HG02938 (cell line): ENCODE measurements at regions not wholly inside any gene's neighbourhood (a gene's known extent, or its start where the extent isn't known, plus 50 kb on each side); places are given as distances from the start of the nearest gene placed in this dataset.

ENCODE experiments used
- ATAC-seq: cut with Tn5 transposase; IDR thresholded peaks from one replicate; pipeline ENCODE4 v1.9.1; 2021; ENCODE audit warnings: mild to moderate bottlenecking, moderate library complexity; ENCODE audit not compliant: unreplicated experiment

- ATAC-seq: no peak
These were observed 87.1 kb upstream of the SELENOP start for GRCh38 chr5:42898760-42899159.

DNA sequence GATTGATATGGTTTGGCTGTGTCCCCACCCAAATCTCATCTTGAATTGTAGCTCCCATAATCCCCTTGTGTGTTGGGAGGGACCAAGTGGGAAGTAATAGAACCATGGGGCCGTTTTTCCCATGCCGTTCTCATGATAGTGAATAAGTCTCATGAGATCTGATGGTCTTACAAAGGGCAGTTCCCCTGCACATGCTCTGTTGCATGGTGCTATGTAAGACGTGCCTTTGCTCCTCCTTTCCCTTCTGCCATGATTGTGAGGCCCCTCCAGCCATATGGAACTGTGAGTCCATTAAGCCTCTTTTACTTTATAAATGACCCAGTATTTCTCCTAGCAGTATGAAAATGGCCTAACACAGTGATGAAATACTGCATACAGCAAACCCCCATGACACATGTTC lies 84.8 kb upstream of the SELENOP start:
- no peak for ATAC-seq

DNA sequence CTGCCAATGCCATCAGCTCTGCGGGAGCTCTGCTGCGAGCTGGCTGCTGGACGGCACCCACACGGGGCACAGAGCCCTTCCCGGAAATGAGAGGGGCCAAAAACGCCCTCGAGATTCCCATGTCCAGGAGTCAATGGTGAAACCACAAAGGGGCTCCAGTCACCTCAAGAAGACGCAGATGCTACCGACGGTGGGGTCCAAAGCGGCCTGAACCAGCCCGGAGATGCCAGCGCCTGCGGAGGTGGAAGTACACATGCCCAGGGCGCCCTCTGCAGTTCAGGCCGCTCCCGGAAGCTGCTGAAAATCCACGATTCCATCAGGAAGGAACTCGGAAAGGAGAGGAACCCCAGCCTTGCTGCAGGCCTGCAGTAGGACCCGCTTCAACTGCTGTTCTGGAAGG lies 82.4 kb upstream of the SELENOP start:
- no peak for ATAC-seq

DNA sequence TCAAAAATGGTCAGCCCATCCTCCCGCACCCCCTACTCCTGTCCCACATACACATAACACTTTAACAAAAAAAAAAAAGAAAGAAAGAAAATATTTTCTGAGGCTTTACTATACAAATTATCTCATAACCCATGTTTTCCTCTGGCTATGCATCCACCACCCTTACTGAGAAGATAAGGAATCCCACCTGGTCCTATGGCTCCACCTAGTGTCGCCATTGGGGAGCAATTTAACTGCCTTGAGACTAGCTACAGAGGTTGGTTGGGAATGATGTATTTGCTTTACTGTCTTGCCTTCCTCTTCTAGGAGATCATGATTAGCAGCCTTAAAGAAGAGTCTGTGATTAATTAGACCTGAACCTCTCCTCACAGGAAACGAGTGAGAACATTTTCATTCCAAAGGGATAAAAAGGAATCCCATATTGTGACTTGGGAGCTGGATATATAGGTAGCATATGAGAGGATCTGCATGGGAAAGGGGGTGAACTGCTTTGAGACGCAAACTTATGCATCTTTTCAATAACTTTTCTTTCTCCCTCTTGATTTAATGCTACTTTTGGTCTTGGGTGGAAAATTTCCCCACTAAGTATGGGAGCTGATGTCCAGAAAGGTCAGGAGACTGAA lies 77.7 kb upstream of the SELENOP start:
- peak; percentile 91 for ATAC-seq

DNA sequence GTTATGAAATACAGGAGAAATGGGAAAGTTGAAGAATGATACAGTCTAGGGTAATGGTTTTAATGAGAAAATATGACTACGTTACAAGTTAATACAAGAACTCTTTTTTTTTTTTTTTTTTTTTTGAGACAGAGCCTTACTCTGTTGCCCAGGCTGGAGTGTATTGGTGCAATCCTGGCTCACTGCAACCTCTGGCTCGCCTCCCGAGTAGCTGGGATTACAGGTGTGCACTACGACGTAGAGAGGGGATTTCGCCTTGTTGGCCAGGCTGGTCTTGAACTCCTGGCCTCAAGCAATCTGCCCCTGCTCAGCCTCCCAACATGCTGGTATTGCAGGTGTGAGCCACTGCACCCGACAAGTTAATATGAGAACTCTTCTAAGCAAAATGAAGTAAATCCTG lies 77.1 kb upstream of the SELENOP start:
- ATAC-seq: no peak

DNA sequence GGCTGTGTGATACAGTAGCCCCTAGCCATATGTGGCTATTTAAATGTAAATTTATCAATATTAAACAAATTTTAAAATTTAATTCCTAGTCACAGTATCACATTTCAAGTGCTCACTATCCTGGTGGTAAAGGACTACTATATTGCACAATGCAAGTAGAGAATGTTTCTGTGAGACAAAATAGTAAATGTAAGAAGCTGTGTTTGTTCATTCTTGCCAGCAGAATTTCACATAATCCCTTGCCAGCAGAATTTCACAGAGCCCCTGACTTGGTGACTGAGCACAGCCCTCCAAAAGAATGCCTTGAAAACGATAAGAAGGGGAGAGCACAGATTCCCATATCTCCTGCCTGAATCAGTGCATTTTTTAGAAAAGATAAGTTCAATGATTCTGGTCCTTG lies 75.9 kb upstream of the SELENOP start:
- no peak for ATAC-seq

DNA sequence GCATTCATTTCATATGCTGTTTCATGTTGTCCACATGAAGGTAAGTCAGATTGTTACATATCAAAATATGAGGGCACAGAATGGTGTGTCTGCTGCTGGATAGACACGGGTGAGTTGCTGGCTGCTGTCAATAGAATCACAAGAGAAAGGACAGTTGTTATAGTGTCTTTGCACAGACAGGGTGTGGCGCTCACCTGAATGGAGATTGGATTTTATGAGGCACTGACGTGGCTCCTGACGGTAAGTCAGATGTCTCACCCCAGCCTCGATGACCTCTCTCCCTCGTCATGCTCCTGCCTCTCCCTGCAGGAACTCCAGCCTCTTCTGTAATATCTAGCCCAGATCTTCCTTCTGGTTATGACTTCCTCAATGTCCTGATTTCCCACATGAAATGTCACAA lies 75.4 kb upstream of the SELENOP start:
- no peak for ATAC-seq

- ATAC-seq: no peak
These were observed 74.9 kb upstream of the SELENOP start for GRCh38 chr5:42886635-42887034.

DNA sequence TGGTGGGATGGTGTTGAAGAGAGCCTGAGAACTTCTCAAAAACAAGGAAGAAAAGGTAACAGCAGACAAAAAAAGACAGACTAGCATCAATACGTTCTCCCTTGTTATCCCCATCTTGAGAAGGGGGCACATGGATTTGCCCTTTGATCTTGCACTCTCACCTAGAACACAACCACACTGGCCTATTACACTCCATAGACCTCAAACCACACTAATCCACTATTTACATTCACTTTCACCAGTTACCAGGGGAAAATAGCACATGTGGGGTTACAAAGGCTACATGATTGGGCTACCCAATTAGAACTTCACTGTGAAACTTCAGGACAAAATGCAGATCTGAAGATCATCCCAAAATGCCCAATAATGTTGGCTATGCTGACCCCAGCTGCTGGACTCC lies 72.6 kb upstream of the SELENOP start:
- no peak for ATAC-seq

DNA sequence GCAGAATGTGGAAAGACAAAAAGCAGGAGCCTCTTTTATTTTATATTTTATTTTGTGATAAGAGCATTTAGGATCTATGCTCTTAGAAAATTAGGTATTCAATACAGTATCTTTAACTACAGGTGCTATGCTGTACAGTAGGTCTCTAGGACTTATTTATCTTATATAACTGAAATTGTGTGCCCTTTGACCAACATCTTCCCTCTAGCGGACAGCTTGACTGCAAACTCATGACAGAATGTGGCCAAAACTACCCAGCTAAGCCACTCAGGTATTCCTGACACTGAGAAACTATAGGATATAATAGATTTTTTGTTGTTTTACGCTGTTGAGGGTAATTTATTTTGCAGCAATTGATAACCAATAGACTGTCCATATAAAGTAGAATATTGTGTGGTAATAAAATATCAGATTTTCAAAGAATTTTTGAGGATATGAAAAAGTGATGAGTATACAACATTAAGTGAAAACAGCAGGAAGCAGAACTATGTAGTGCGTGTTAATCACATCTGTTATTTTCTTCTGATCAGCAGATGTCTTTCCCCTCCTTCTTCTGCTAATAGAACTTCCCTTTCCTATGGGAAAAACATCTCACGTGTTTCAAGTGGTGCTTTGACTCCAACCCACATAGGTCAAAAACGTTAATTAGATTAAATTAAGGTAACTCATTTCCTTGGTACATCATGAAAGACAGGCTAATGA lies 69.9 kb upstream of the SELENOP start:
- ATAC-seq: no peak

DNA sequence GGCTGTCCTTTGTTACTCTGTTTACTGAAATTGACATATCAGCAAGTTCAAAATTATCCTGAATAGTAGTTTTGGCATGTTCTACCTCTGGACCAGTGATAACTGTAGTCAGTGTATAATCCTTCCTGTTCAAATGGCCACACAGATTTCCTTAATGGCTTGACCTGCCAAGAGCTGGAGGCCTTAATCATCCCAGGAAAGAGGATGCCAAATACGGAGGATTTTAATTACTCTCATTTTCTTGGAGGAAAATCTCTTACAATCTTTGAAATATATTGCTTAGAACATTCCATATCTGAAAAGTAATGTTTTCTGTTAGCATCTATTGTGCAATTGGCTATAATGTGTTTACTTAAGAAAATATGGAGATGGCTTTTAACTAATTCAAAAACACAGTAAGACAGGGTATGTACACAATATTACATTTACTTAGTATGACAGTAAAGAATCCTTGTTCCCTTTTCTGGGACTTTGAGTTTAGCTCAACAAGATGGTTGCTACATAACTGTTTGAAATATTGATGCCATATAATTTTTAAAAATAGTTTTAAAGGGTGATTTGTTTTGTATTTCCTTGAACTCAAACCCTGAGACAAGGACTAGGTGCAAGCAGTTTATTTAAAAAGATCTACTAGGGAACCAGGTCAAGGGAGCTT lies 68.9 kb upstream of the SELENOP start:
- no peak for ATAC-seq

DNA sequence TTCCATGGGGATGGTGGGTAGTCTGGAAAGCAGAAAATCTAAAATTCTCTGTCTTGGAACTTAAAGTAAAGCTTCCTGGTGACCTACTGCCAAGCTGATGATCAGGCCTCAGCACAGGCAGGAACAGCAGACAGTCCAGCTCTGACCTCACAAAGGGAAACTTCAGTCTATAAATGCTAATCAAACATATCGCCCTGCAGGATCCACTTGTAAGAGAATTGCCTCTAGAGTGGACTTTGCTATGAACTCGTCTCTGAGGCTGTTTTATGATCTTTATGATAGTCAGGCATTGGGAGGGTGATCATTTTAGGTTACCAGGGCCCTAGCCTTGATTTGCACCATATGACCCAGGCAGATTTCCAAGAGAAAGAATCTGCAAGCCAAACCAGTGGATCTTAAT lies 67.6 kb upstream of the SELENOP start:
- no peak for ATAC-seq

DNA sequence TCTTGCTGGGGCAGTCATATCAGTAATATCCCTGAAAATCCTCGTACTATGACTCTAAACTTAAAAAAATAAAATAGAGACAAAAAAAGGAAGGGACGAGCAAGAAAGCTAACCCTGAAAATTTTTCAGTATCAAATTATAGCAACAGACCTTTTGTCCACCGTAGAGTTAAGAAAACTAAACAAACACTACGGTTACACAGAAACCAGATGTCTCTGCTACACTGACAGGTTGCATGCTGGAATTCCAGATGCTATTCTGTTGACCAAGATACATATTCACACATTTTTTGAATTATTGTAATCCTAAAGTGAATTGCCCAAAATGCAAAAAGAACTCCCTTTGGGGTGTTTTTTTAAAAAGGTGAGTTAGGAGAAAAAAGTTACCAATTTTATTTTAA lies 66.9 kb upstream of the SELENOP start:
- ATAC-seq: no peak

DNA sequence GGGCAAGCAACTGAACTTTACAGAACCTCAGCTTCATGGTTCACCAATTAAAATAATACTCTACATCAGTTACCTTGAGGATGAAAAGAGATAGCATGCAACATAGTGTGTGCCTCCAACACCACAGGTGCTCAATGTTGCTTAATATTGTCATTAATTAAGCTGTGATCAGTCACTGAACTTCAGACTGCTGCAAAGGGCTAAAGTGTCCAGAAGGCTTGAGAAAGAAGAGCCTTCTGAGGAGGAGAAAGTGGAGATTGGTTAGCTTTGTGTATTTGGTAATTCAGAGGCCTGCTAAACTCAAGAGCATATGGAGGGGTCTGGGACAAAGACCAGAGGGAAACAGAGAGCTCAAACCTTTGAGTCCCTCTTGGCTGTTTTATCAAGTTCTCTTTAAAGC lies 66.3 kb upstream of the SELENOP start:
- ATAC-seq: no peak

- no peak for ATAC-seq
These were observed 65.7 kb upstream of the SELENOP start for GRCh38 chr5:42877431-42877830.

DNA sequence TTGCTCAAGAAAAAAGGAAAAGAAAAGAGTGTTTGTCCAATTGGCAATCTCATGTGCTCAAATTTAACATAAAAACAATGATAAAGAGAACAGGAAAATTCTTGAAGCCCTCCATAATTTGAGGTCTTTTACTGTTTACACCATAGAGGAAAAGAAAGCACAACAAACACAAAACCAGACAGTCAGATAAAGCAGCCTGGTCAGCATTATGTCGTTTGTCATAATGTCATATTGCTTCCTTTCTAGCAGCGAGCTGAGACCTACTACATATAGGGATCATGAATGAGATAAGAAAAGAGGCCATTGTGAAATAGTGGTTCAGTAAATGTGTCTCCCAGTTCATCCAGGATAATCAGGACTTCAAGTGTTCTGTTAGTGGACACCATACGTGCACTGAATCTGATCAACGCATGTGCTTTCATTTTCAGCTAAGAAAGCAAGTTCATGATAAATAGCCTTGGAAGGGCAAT lies 64.7 kb upstream of the SELENOP start:
- no peak for ATAC-seq

DNA sequence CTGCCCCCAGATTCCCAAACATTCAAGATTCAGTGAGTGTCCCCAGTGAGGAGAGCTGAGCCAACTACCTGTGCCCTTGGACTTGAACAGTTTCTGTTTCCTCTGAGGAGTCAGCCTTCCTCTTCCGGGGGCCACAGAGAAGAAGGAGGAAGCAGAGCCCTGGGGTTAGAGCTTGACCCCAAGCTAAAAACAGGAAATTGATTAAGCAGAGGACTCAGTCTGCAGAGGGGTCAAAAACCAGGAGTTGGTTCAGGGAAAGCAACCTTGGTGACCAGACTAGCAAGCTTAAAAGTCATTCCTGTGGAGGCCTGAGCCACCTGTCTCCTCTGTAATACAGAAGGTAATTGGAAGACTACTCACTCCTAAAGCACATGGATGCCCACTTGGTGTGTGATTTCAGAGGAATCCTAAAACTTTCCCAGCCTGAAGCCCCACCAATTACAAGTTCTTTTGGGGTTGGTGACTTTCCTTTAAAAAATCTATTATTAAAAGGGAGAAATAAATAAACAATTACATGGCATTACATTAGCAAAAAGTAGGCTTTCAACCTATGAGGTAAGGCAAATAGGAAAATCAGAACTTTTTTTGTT lies 64.2 kb upstream of the SELENOP start:
- ATAC-seq: no peak

- no peak for ATAC-seq
These were observed 63.5 kb upstream of the SELENOP start for GRCh38 chr5:42875211-42875610.

DNA sequence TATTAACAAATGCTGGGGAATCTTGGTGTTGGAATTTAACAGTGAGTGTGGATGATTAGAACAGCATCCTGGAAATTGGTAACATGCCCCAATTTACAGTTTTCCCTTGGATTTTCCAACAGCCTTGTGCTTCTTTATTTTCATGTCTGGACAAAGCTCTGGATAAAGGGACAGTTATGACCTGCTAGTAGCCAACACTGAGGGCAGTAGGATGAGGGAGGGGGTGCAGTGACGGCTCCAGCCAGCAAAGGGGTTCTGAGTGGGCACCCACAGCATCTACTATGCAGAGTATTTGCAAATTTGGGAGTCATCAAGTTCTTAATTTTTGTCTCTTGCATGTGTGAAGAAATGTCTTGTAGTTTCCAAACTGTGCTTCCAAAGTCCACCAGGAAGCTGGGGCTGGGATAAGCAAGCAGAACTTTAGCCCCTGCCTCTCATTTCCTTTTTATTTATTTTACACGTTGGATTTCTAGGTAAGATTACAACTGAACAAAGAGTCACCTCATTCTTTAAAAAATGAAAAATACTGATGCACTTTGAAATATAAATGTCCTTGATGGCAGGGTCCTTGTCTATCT lies 63.0 kb upstream of the SELENOP start:
- no peak for ATAC-seq

DNA sequence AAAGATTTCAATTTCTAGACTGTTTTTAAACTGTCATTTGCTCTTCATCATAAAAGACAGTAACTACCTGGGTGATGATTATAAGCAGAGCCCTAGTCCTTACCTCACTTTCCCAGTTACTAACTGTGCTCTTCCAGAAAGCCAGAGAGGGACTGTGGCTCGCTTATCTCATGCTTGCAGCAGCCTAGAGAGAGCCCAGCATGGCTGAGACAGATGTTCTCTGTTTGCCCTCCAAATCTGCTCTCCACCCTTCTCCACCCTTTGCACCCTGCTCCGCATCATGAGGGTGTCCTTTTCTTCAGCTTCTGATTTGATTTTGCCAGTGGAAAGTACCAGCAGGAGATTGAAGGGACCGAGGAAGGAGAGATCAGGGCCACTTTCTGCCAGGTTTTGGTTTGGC lies 61.2 kb upstream of the SELENOP start:
- ATAC-seq: no peak

- ATAC-seq: no peak
These were observed 59.3 kb upstream of the SELENOP start for GRCh38 chr5:42870882-42871418.
